NCI-H2227 (cell line): ENCODE measurements at regions not wholly inside any gene's neighbourhood (a gene's known extent, or its start where the extent isn't known, plus 50 kb on each side); places are given as distances from the start of the nearest gene placed in this dataset.

Experiments used
- DNase-seq: peaks from one replicate; lab custom pipeline; 2025; ENCODE audit not compliant: unreplicated experiment; lab: John Stamatoyannopoulos, UW

GRCh38 chr3:59306436-59306835 lies 256.6 kb upstream of the CFAP20DC start:
- DNase-seq: no peak

DNA sequence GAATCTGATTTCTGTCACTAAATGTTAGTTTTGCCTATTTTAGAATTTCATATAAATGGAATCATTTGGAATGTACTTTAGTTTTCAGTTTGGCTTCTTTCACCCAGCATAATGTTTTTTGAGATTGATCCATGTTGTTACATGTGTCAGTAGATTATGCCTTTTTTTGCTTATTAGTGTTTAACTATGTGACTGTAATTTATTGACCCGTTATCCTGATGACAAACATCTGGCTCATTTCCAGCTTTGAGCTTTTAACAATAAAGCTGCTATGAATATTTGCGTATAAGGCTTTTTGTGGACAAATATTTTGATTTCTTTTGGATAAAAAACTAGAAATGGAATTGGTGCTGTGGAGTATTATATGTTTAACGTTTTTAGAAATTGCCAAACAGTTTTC lies 254.5 kb upstream of the CFAP20DC start:
- DNase-seq: no peak

DNA sequence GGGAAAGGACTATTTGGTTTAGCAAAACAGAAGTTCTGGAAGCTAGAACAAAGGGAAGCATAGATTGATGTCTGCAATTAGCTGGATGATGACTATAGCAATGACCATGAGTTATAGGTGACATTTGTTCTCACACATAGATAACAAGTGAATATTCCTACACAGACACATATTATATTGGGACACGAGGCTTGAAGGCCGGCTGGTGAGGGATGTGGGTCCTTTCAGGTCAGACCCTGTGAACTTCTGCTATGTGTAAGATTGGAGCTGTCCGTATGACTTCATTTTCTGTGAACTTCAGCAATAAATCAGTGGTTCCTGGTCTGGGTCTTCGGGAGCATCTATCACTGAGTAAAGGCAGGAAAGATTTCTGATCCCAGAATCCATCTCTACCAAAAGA lies 253.6 kb upstream of the CFAP20DC start:
- DNase-seq: no peak

- no peak for DNase-seq
Measured at GRCh38 chr3:59302442-59302841, 252.6 kb upstream of the CFAP20DC start.

GRCh38 chr3:59300733-59301132 lies 250.9 kb upstream of the CFAP20DC start:
- no peak for DNase-seq

- DNase-seq: no peak
Measured at GRCh38 chr3:59299561-59299960, 249.7 kb upstream of the CFAP20DC start.

GRCh38 chr3:59290358-59290757 lies 240.5 kb upstream of the CFAP20DC start:
- DNase-seq: no peak

DNA sequence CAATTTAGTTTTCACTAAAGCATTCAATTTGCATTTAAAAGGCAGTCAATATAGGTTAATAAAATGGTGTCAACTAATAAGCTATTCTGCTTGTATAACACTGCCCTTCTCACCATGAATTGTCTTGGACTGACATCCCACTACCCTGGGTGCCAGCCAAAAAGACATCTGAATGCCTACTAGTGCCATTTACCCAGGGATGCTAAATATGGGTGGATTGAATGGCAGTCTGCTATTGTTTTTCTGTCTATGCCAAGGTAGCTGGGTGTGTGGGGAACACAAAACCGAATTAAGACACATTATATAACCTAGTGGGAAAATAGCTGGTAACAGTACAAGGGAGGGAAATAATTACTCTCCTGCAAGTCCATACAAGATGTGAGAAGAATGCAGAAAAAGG lies 240.0 kb upstream of the CFAP20DC start:
- DNase-seq: no peak

- DNase-seq: no peak
Measured at GRCh38 chr3:59288951-59289350, 239.1 kb upstream of the CFAP20DC start.

GRCh38 chr3:59286791-59287531 lies 237.1 kb upstream of the CFAP20DC start:
- DNase-seq: no peak

GRCh38 chr3:59285560-59285959 lies 235.7 kb upstream of the CFAP20DC start:
- no peak for DNase-seq

GRCh38 chr3:59284926-59285325 lies 235.1 kb upstream of the CFAP20DC start:
- DNase-seq: no peak

GRCh38 chr3:59280113-59280512 lies 230.3 kb upstream of the CFAP20DC start:
- DNase-seq: no peak

- no peak for DNase-seq
Measured at GRCh38 chr3:59277816-59278215, 228.0 kb upstream of the CFAP20DC start.

GRCh38 chr3:59277201-59277600 lies 227.4 kb upstream of the CFAP20DC start:
- DNase-seq: no peak

- DNase-seq: no peak
Measured at GRCh38 chr3:59273976-59274375, 224.2 kb upstream of the CFAP20DC start.

DNA sequence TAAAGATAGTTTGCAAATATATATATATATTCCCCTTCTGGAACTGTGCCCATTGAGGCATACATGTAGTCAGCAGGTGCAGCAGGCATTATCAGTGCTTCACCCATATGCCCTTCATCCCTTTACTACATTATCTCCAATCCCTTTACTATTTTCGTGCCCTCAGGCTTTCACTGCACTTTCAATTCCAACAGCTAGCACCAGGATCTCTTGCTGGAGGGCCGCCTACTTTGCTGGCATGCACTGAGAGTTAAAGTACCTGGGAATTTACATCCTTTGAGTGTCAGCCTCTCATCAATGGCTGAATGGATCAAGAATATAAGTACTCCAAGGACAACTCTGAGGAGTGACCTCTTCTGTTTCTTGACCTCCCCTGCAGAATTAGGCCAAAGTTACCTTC lies 222.1 kb upstream of the CFAP20DC start:
- DNase-seq: no peak

- no peak for DNase-seq
Measured at GRCh38 chr3:59270921-59271320, 221.1 kb upstream of the CFAP20DC start.

- no peak for DNase-seq
Measured at GRCh38 chr3:59270209-59270608, 220.4 kb upstream of the CFAP20DC start.

GRCh38 chr3:59268170-59268569 lies 218.3 kb upstream of the CFAP20DC start:
- no peak for DNase-seq

DNA sequence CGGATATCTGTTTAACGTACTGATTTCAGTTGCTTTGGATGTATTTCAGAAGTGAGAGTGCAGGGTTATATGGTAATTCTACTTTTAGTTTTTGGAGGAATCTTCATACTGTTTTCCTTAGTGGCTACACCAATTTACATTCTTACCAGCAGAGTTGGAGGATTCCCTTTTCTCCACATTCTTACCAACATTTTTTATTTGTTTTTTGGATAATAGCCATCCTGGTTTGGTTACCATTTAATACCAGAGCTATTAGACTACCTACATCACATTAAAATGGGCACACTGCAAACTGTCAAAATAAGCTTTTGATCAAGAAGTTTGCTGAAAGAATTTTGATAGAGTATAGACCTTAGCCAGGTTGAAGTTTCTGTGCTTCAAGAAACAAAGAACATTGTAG lies 217.2 kb upstream of the CFAP20DC start:
- DNase-seq: no peak

DNA sequence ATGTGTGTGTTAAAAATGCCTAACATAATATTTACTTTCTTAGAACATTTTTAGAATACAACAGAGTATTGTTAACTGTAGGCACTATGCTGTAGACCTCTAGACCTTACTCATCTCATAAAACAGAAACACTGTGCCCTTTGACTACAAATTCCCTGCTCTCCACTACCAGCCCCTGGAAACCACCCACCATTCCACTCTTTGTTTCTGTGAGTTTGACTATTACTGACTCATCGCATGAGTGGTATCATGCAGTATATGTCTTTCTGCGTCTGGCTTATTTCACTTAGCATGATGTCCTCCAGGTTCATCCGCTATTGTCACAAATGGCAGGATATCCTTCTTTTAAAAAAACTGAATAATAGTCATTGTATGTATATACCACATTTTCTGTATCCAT lies 216.7 kb upstream of the CFAP20DC start:
- no peak for DNase-seq

GRCh38 chr3:59265566-59265965 lies 215.7 kb upstream of the CFAP20DC start:
- DNase-seq: no peak
